Testis (tissue), 2 donors: ENCODE measurements at regions not wholly inside any gene's neighbourhood (a gene's known extent, or its start where the extent isn't known, plus 50 kb on each side); places are given as distances from the start of the nearest gene placed in this dataset.

Source experiments
- DNase-seq: peaks from one replicate; pipeline ENCODE4 v3.0.0-alpha.2; 2019
- H3K27ac ChIP-seq, 2 donors: fragments of 200-600 bp; sonication (generic); one replicate each; pipeline ENCODE4 v1.5.1; 2019
- H3K27me3 ChIP-seq: fragments of 200-600 bp; sonication (generic); one replicate; pipeline ENCODE4 v1.5.1; 2019
- H3K36me3 ChIP-seq: fragments of 200-600 bp; sonication (generic); one replicate; pipeline ENCODE4 v1.5.1; 2017; ENCODE audit warnings: low read depth; ENCODE audit errors: missing control alignments
- H3K4me1 ChIP-seq: fragments of 200-600 bp; sonication (generic); one replicate; pipeline ENCODE4 v1.5.1; 2019
- H3K4me3 ChIP-seq, 2 donors: fragments of 200-600 bp; sonication (generic); one replicate each; pipeline ENCODE4 v1.5.1; 2017 to 2019
- H3K9me3 ChIP-seq: fragments of 200-600 bp; sonication (generic); one replicate; pipeline ENCODE4 v1.5.1; 2017
- CTCF ChIP-seq, 3 experiments: fragments of 450-650 bp in 2 of 3; fragments of 200-600 bp in 1 of 3; sonication (generic) in 1 of 3; IDR thresholded peaks; one replicate each; pipeline ENCODE4 v1.5.1; 2016 to 2019; ENCODE audit warnings: antibody characterized with exemption in 3 of 3, mild to moderate bottlenecking in 2 of 3, moderate library complexity in 1 of 3
- POLR2A ChIP-seq: fragments of 450-650 bp; IDR thresholded peaks from one replicate; pipeline ENCODE4 v1.6.1; 2017; ENCODE audit warnings: antibody characterized with exemption, mild to moderate bottlenecking, moderate library complexity
- WGBS, 2 donors: methylation state at CpG; one replicate each; pipeline ENCODE4 v1.1.5; 2018; 5-methylcytosine and 5-hydroxymethylcytosine counted together
- intact Hi-C: fragments of 100-400 bp; cut with DNase I; formaldehyde crosslinking; loops from one replicate; pipeline ENCODE4 v1.15.1; 2023; ENCODE audit warnings: low total_unique reads

- Histone ChIP-seq H3K4me1 (no peaks in the 10 kb centered on the region), H3K4me3 (no peak overlapping the region), H3K36me3 (no peaks in the 10 kb centered on the region), H3K27ac (no peak overlapping the region), H3K9me3 (no peaks in the 10 kb centered on the region), H3K27me3 (no peaks in the 10 kb centered on the region)
- intact Hi-C loops = no loop called here
- DNase-seq = no peak
- TF ChIP-seq CTCF (IDR thresholded peaks at IDR 0.05) (no peak), POLR2A (no peak)
- WGBS, 2 donors = 75 to 79% methylated on average over 5 of the region's 5 CpGs
These were observed 444.0 kb upstream of the MGMT start for GRCh38 chr10:129023082-129023481.

DNA sequence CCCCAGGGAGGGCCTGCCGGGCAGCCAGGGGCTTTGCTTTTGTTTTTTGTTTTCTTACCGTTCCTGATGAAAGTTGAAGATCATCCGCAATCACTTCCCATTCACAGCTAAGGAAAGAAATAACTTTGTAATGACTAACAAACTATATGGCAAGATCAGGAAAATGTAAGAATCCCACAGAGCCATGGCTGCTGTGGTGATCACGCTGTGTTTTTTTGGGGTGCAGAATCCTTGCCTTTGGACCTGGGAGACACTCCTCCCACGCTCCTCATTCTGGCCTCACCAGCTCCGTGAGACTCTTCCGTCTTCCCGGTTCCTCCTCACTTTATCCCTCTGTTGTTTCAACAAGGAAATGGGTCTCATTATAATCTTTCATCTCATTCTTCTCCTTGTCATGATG is 443.0 kb upstream of the MGMT start:
- no peak for TF ChIP-seq POLR2A
- TF ChIP-seq CTCF (IDR thresholded peaks at IDR 0.05) = no peak
- H3K27me3 ChIP-seq = no peaks in the 10 kb centered on the region
- WGBS, 2 donors = 85 to 89% methylated on average over 8 of the region's 8 CpGs
- H3K9me3 ChIP-seq = no peaks in the 10 kb centered on the region
- no peaks in the 10 kb centered on the region for H3K4me1 ChIP-seq
- no peaks in the 10 kb centered on the region for H3K36me3 ChIP-seq
- DNase-seq = no peak
- H3K4me3 ChIP-seq = no peak overlapping the region
- intact Hi-C loops = no loop called here
- no peak overlapping the region for H3K27ac ChIP-seq

- Histone ChIP-seq H3K9me3 (no peaks in the 10 kb centered on the region), H3K4me3 (no peak overlapping the region), H3K27ac (no peak overlapping the region), H3K36me3 (no peaks in the 10 kb centered on the region), H3K4me1 (no peaks in the 10 kb centered on the region), H3K27me3 (no peaks in the 10 kb centered on the region)
- TF ChIP-seq CTCF (IDR thresholded peaks at IDR 0.05) = no peak
- TF ChIP-seq POLR2A = no peak
- no peak for DNase-seq
- intact Hi-C loops = no loop called here
- 36 to 81% methylated on average over 9 to 10 of the region's 10 CpGs for WGBS, 2 donors
These were observed 441.3 kb upstream of the MGMT start for GRCh38 chr10:129025787-129026186.

DNA sequence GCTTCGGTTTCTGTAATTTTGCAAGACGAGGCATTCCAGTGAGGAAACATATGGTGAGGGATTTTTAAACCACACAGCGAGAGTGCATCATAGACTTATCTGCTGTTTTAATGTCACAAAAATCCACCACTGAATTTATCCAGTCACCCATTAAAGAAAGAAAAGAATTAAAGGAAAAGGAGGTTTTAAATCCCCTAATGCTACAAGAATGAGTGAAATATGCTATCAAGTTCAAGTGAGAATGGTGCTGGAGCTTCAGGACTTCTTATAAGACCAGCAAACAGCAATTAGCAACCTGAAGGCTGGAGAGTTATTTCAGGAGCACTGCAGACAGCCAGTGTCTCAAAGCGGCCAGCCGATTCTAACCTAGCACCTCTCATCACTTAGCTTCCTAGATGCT is 439.1 kb upstream of the MGMT start:
- Histone ChIP-seq H3K4me1 (peaks cover 4% of the 10 kb centered on the region), H3K27me3 (no peaks in the 10 kb centered on the region), H3K9me3 (no peaks in the 10 kb centered on the region), H3K36me3 (no peaks in the 10 kb centered on the region), H3K27ac (no peak overlapping the region), H3K4me3 (no peak overlapping the region)
- no peak for DNase-seq
- intact Hi-C loops = no loop called here
- WGBS, 2 donors = 66 to 68% methylated on average over 5 of the region's 5 CpGs
- TF ChIP-seq POLR2A (no peak), CTCF (IDR thresholded peaks at IDR 0.05) (no peak)

- Histone ChIP-seq H3K4me1 (peaks cover 4% of the 10 kb centered on the region), H3K36me3 (no peaks in the 10 kb centered on the region), H3K4me3 (no peak overlapping the region), H3K27ac (no peak overlapping the region), H3K27me3 (no peaks in the 10 kb centered on the region), H3K9me3 (no peaks in the 10 kb centered on the region)
- intact Hi-C loops = no loop called here
- no peak for DNase-seq
- TF ChIP-seq CTCF (IDR thresholded peaks at IDR 0.05) (no peak), POLR2A (no peak)
- WGBS, 2 donors = 68 to 74% methylated on average over 7 of the region's 7 CpGs
These were observed 438.6 kb upstream of the MGMT start for GRCh38 chr10:129028451-129028850.
